OCI-LY1 (cell line): ENCODE measurements at regions not wholly inside any gene's neighbourhood (a gene's known extent, or its start where the extent isn't known, plus 50 kb on each side); places are given as distances from the start of the nearest gene placed in this dataset.
"Not testable (repeated sequence)": the region's sequence is repeated elsewhere in the genome, so short reads cannot be mapped to it uniquely, and the experiment has no call there.

Source experiments
- H2AFZ ChIP-seq: fragments of 200-600 bp; sonication (generic), shearing (Covaris generic); 2 replicates; pipeline ENCODE4 v1.6.0; 2014; ENCODE audit warnings: antibody characterized with exemption, mild to moderate bottlenecking, low read length
- H3F3A ChIP-seq: fragments of 200-600 bp; sonication (generic), shearing (Covaris generic); 2 replicates; pipeline ENCODE4 v1.6.0; 2014; ENCODE audit warnings: mild to moderate bottlenecking, antibody characterized with exemption, low read length, moderate library complexity; ENCODE audit not compliant: insufficient read depth
- H3K27ac ChIP-seq: fragments of 200-600 bp; sonication (generic); 2 replicates; pipeline ENCODE4 v1.5.1; 2014; ENCODE audit warnings: low read length, mixed run types, mild to moderate bottlenecking, low read depth; ENCODE audit not compliant: poor library complexity, severe bottlenecking
- H3K27me3 ChIP-seq: fragments of 200-600 bp; sonication (generic); 2 replicates; pipeline ENCODE4 v1.6.0; 2014; ENCODE audit warnings: antibody characterized with exemption, mild to moderate bottlenecking, low read length, moderate library complexity; ENCODE audit not compliant: insufficient read depth
- H3K36me3 ChIP-seq: fragments of 200-600 bp; sonication (generic); 2 replicates; pipeline ENCODE4 v1.6.1; 2014; ENCODE audit warnings: mild to moderate bottlenecking, antibody characterized with exemption, low read length, moderate library complexity, mixed read lengths; ENCODE audit not compliant: insufficient read depth
- H3K4me1 ChIP-seq: fragments of 200-600 bp; sonication (generic); 2 replicates; pipeline ENCODE4 v1.5.1; 2014; ENCODE audit warnings: mild to moderate bottlenecking, low read length, moderate library complexity; ENCODE audit not compliant: insufficient read depth, severe bottlenecking
- H3K4me2 ChIP-seq: fragments of 200-600 bp; sonication (generic), shearing (Covaris generic); 2 replicates; pipeline ENCODE4 v1.6.1; 2014; ENCODE audit warnings: low read length
- H3K4me3 ChIP-seq: fragments of 200-600 bp; sonication (generic); 2 replicates; pipeline ENCODE4 v1.5.1; 2014; ENCODE audit warnings: low read length, low read depth, mild to moderate bottlenecking, mixed read lengths; ENCODE audit not compliant: poor library complexity, severe bottlenecking
- H3K79me2 ChIP-seq: fragments of 200-600 bp; shearing (Covaris generic); 2 replicates; pipeline ENCODE4 v1.6.1; 2016; ENCODE audit warnings: mixed run types, low read length, mixed read lengths; ENCODE audit not compliant: insufficient read depth
- H3K9ac ChIP-seq: fragments of 200-600 bp; sonication (generic), shearing (Covaris generic); 2 replicates; pipeline ENCODE4 v1.6.1; 2014; ENCODE audit warnings: mild to moderate bottlenecking, low read length, mixed read lengths
- H3K9me2 ChIP-seq: fragments of 200-600 bp; sonication (generic), shearing (Covaris generic); 2 replicates; pipeline ENCODE4 v1.6.1; 2014; ENCODE audit warnings: low read depth, mild to moderate bottlenecking, low read length, mixed read lengths
- H3K9me3 ChIP-seq: fragments of 200-600 bp; shearing (Covaris generic); 2 replicates; pipeline ENCODE4 v1.6.1; 2014; ENCODE audit warnings: low read length, mixed read lengths
- H4K20me1 ChIP-seq: fragments of 200-600 bp; sonication (generic), shearing (Covaris generic); 2 replicates; pipeline ENCODE4 v1.6.0; 2016; ENCODE audit warnings: mild to moderate bottlenecking, low read length; ENCODE audit not compliant: insufficient read depth
- EZH2 ChIP-seq: fragments of 200-600 bp; sonication (generic), shearing (Covaris generic); IDR thresholded peaks from 2 replicates; pipeline ENCODE4 v1.8.0; 2017; ENCODE audit warnings: borderline replicate concordance, mixed run types, mild to moderate bottlenecking, antibody characterized with exemption, low read length, moderate library complexity, mixed read lengths
- TF ChIP-seq, protein P1 (sequence below): fragments of 200-600 bp; sonication (generic), shearing (Covaris generic); IDR thresholded peaks from 2 replicates; pipeline ENCODE4 v1.5.1; 2017; ENCODE audit warnings: mild to moderate bottlenecking, antibody characterized with exemption, low read length, moderate library complexity, mixed read lengths

DNA sequence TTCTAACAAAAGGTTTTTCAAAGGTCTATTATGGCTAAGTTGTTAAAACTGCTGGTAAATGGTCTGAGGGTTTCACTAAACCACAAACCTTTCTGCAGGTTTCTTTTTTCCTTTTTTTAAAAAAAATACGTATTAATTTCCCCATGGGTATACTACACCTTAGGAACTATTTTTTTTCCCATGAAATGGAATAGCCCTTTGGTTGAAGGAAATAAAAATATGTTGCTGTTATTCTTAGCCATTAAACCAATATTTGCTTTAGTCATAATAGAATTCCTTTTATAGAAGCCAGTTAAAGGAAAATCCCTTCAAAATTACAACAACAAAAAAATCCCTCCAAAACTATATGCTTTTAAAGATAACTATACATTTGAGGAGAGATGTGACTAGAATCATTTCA is 1303.3 kb downstream of the ROBO2 start:
- Histone ChIP-seq H2AFZ (no peak overlapping the region), H3K27me3 (no peaks in the 10 kb centered on the region), H3K79me2 (no peaks in the 10 kb centered on the region), H3K9me3 (no peaks in the 10 kb centered on the region), H3F3A (no peaks in the 10 kb centered on the region), H3K27ac (no peak overlapping the region), H3K4me3 (no peak overlapping the region), H4K20me1 (no peaks in the 10 kb centered on the region), H3K9me2 (no peaks in the 10 kb centered on the region), H3K4me1 (no peaks in the 10 kb centered on the region), H3K4me2 (no peak overlapping the region), H3K9ac (no peak overlapping the region), H3K36me3 (no peaks in the 10 kb centered on the region)
- TF ChIP-seq, protein P1, sequence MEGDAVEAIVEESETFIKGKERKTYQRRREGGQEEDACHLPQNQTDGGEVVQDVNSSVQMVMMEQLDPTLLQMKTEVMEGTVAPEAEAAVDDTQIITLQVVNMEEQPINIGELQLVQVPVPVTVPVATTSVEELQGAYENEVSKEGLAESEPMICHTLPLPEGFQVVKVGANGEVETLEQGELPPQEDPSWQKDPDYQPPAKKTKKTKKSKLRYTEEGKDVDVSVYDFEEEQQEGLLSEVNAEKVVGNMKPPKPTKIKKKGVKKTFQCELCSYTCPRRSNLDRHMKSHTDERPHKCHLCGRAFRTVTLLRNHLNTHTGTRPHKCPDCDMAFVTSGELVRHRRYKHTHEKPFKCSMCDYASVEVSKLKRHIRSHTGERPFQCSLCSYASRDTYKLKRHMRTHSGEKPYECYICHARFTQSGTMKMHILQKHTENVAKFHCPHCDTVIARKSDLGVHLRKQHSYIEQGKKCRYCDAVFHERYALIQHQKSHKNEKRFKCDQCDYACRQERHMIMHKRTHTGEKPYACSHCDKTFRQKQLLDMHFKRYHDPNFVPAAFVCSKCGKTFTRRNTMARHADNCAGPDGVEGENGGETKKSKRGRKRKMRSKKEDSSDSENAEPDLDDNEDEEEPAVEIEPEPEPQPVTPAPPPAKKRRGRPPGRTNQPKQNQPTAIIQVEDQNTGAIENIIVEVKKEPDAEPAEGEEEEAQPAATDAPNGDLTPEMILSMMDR = no peak
- TF ChIP-seq EZH2 = no peak

DNA sequence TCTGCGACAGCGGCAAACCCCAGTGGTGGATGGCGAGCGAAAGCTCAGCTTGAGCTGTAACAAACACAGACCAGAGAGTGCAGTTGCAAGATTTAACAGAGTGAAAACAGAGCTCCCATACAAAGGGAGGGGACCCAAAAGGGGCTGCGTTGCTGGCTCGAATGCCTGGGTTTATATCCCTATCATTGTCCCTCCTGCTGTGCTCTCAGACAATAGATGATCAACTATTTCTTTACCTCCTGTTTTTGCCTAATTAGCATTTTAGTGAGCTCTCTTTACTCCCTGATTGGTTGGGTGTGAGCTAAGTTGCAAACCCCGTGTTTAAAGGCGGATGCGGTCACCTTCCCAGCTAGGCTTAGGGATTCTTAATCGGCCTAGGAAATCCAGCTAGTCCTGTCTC is 1304.4 kb downstream of the ROBO2 start:
- not testable (repeated sequence) for H3K27me3 ChIP-seq, H3K79me2 ChIP-seq, H3K36me3 ChIP-seq, H3K4me2 ChIP-seq, H3K4me1 ChIP-seq, H2AFZ ChIP-seq, H3F3A ChIP-seq, H3K27ac ChIP-seq, H4K20me1 ChIP-seq, H3K9ac ChIP-seq, H3K9me3 ChIP-seq, H3K4me3 ChIP-seq, H3K9me2 ChIP-seq

DNA sequence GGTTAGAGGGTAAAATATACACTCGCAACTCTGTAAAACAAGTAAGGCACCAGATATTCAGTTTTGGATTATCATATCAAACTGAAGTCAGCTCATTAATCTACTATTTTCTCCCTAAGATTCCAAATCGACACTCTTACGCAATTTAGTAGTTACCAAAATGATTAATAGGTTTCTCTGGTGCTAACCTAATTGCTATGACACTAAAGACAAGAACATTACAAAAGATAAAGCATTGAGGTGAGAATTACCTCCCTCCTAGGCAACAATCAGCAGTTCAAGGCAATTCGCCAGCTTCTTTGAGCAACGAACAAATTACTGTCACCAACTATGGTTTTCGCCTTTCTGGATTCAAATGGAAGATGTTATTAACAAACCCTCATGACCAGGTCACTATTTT is 1305.0 kb downstream of the ROBO2 start:
- H3K27me3 ChIP-seq = no peaks in the 10 kb centered on the region
- no peak overlapping the region for H2AFZ ChIP-seq
- no peak overlapping the region for H3K4me3 ChIP-seq
- H3K4me2 ChIP-seq = no peak overlapping the region
- H3K9ac ChIP-seq = no peak overlapping the region
- H3K4me1 ChIP-seq = no peaks in the 10 kb centered on the region
- no peaks in the 10 kb centered on the region for H3K36me3 ChIP-seq
- TF ChIP-seq, protein P1 = no peak
- TF ChIP-seq EZH2 = no peak
- no peak overlapping the region for H3K27ac ChIP-seq
- H4K20me1 ChIP-seq = no peaks in the 10 kb centered on the region
- no peaks in the 10 kb centered on the region for H3K9me3 ChIP-seq
- no peaks in the 10 kb centered on the region for H3K79me2 ChIP-seq
- no peaks in the 10 kb centered on the region for H3K9me2 ChIP-seq
- H3F3A ChIP-seq = no peaks in the 10 kb centered on the region

DNA sequence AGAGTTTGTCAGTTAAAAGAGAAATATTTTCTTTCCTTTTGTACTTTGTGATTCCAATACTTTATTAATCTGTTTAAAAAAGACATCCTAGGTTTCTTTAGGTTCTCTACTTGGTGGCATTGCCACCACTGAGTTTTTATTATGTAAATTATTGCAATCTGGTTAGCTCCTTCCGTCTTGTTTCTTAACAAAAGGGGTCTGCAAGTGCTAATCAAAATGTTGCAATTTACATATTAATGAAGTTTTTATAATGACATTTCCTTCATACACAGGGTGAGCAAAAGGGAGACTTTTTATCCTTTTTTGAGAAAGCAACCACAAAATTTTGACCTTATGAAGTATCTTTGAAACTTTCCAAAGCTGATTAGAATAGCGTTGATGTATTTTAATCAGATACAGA is 1307.3 kb downstream of the ROBO2 start:
- H3K79me2 ChIP-seq = no peaks in the 10 kb centered on the region
- H3F3A ChIP-seq = no peaks in the 10 kb centered on the region
- no peaks in the 10 kb centered on the region for H3K9me3 ChIP-seq
- H3K9ac ChIP-seq = no peak overlapping the region
- no peaks in the 10 kb centered on the region for H4K20me1 ChIP-seq
- no peaks in the 10 kb centered on the region for H3K27me3 ChIP-seq
- no peak overlapping the region for H3K4me2 ChIP-seq
- no peaks in the 10 kb centered on the region for H3K9me2 ChIP-seq
- H3K27ac ChIP-seq = no peak overlapping the region
- no peaks in the 10 kb centered on the region for H3K36me3 ChIP-seq
- H3K4me3 ChIP-seq = no peak overlapping the region
- no peak overlapping the region for H2AFZ ChIP-seq
- TF ChIP-seq, protein P1 = no peak
- TF ChIP-seq EZH2 = no peak
- H3K4me1 ChIP-seq = no peaks in the 10 kb centered on the region
